ENCODE measurements at regions not wholly inside any gene's neighbourhood (a gene's known extent, or its start where the extent isn't known, plus 50 kb on each side); places are given as distances from the start of the nearest gene placed in this dataset.

DNA sequence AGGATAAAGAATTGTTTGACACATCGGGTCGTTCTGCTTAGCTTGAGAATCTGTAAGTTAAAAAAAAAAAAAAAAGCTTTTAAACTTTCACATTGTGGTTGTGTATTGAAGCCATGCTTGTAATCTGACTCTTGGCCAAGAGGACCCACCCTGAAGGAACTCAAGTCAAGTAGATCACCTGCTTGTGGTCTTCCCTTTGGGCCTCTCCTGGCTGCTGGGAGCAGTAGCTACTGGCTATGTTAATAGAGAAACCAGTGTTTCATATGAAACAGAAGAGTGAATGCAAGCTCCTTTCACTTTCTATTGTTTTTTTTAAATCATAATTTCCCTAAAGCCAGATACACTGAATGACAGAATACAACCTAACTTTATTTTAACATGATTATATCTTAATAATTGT, 402.4 kb upstream of the NDST4 start:
- TF ChIP-seq, protein P1, sequence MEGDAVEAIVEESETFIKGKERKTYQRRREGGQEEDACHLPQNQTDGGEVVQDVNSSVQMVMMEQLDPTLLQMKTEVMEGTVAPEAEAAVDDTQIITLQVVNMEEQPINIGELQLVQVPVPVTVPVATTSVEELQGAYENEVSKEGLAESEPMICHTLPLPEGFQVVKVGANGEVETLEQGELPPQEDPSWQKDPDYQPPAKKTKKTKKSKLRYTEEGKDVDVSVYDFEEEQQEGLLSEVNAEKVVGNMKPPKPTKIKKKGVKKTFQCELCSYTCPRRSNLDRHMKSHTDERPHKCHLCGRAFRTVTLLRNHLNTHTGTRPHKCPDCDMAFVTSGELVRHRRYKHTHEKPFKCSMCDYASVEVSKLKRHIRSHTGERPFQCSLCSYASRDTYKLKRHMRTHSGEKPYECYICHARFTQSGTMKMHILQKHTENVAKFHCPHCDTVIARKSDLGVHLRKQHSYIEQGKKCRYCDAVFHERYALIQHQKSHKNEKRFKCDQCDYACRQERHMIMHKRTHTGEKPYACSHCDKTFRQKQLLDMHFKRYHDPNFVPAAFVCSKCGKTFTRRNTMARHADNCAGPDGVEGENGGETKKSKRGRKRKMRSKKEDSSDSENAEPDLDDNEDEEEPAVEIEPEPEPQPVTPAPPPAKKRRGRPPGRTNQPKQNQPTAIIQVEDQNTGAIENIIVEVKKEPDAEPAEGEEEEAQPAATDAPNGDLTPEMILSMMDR (IDR thresholded peaks at IDR 0.05 in 8 of 11, conservative IDR thresholded peaks at IDR 0.05 in 3 of 11), result no peak
- TF ChIP-seq POLR2A (IDR thresholded peaks at IDR 0.05) (no peak), POLR2AphosphoS5 (IDR thresholded peaks at IDR 0.05) (no peak)
